ENCODE measurements at regions not wholly inside any gene's neighbourhood (a gene's known extent, or its start where the extent isn't known, plus 50 kb on each side); places are given as distances from the start of the nearest gene placed in this dataset.

DNA sequence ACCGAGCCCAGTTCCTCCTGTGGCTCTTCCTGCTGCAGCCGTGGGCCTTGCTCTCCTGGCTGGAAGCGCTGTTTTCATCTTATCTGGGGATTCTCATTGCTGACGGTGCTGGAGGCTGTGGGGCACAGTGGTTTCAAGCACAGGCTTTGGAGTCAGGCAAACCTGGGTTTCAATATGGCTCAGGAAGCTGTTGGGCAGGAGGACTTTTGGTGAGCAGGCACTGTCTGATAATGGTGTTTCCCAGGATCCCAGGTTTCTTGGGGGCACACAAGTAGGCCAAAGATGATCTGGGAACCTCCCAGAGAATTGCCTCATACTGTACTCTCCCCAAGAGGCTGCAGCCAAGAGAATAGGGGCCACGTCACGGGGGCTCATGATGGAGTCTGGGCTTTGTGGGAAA is 105.6 kb upstream of the TRABD2B start:
- Histone ChIP-seq H3K9me3 (ENCODE audit: control insufficient read depth, insufficient read depth, low read depth, low read length) (no peaks in the 10 kb centered on the region), H3K4me3 (ENCODE audit: low read depth, low read length) (no peak overlapping the region), H3K27ac (ENCODE audit: extremely low read depth, low read depth, low read length) (no peak overlapping the region), H3K36me3 (ENCODE audit: control insufficient read depth in 2 of 2, insufficient read depth in 1 of 2, low read length in 2 of 2) (no peaks in the 10 kb centered on the region), H3K4me1 (ENCODE audit: control insufficient read depth, insufficient read depth, low read length) (no peaks in the 10 kb centered on the region)
- ChIA-PET POLR2A (no interaction called here), CTCF (interaction anchor here (1.4 kb wide), 1 partner anchor 364 kb away, joined by 3 read pairs; no protein-coding TSS in a partner anchor)
- no peak for TF ChIP-seq ZNF623 (tag by site-specific recombination; IDR thresholded peaks at IDR 0.05)
- TF ChIP-seq ZNF530 (tag by site-specific recombination; IDR thresholded peaks at IDR 0.05; ENCODE audit: low read depth), result no peak
- no peak for TF ChIP-seq SCRT1 (tag by site-specific recombination; IDR thresholded peaks at IDR 0.05; ENCODE audit: borderline replicate concordance)
- no peak for TF ChIP-seq ZNF2 (tag by site-specific recombination; IDR thresholded peaks at IDR 0.05)
- no peak for TF ChIP-seq PRDM1 (tag by site-specific recombination; IDR thresholded peaks at IDR 0.05)
- TF ChIP-seq ZNF37A (tag by site-specific recombination; IDR thresholded peaks at IDR 0.05), result no peak
- TF ChIP-seq ZNF114 (tag by site-specific recombination; IDR thresholded peaks at IDR 0.05), result no peak
- TF ChIP-seq, protein P1, sequence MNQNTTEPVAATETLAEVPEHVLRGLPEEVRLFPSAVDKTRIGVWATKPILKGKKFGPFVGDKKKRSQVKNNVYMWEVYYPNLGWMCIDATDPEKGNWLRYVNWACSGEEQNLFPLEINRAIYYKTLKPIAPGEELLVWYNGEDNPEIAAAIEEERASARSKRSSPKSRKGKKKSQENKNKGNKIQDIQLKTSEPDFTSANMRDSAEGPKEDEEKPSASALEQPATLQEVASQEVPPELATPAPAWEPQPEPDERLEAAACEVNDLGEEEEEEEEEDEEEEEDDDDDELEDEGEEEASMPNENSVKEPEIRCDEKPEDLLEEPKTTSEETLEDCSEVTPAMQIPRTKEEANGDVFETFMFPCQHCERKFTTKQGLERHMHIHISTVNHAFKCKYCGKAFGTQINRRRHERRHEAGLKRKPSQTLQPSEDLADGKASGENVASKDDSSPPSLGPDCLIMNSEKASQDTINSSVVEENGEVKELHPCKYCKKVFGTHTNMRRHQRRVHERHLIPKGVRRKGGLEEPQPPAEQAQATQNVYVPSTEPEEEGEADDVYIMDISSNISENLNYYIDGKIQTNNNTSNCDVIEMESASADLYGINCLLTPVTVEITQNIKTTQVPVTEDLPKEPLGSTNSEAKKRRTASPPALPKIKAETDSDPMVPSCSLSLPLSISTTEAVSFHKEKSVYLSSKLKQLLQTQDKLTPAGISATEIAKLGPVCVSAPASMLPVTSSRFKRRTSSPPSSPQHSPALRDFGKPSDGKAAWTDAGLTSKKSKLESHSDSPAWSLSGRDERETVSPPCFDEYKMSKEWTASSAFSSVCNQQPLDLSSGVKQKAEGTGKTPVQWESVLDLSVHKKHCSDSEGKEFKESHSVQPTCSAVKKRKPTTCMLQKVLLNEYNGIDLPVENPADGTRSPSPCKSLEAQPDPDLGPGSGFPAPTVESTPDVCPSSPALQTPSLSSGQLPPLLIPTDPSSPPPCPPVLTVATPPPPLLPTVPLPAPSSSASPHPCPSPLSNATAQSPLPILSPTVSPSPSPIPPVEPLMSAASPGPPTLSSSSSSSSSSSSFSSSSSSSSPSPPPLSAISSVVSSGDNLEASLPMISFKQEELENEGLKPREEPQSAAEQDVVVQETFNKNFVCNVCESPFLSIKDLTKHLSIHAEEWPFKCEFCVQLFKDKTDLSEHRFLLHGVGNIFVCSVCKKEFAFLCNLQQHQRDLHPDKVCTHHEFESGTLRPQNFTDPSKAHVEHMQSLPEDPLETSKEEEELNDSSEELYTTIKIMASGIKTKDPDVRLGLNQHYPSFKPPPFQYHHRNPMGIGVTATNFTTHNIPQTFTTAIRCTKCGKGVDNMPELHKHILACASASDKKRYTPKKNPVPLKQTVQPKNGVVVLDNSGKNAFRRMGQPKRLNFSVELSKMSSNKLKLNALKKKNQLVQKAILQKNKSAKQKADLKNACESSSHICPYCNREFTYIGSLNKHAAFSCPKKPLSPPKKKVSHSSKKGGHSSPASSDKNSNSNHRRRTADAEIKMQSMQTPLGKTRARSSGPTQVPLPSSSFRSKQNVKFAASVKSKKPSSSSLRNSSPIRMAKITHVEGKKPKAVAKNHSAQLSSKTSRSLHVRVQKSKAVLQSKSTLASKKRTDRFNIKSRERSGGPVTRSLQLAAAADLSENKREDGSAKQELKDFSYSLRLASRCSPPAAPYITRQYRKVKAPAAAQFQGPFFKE (tag by site-specific recombination; IDR thresholded peaks at IDR 0.05; ENCODE audit: borderline replicate concordance), result no peak
- no peak for TF ChIP-seq ZNF426 (tag by site-specific recombination; IDR thresholded peaks at IDR 0.05)
- no peak for TF ChIP-seq OSR2 (tag by site-specific recombination; IDR thresholded peaks at IDR 0.05)
- TF ChIP-seq SETDB1 (IDR thresholded peaks at IDR 0.05; ENCODE audit: insufficient read length, low read length), result no peak
- no peak for TF ChIP-seq ZBTB21 (tag by site-specific recombination; IDR thresholded peaks at IDR 0.05)
- TF ChIP-seq KLF8 (tag by site-specific recombination; IDR thresholded peaks at IDR 0.05), result no peak
- TF ChIP-seq, protein P2, sequence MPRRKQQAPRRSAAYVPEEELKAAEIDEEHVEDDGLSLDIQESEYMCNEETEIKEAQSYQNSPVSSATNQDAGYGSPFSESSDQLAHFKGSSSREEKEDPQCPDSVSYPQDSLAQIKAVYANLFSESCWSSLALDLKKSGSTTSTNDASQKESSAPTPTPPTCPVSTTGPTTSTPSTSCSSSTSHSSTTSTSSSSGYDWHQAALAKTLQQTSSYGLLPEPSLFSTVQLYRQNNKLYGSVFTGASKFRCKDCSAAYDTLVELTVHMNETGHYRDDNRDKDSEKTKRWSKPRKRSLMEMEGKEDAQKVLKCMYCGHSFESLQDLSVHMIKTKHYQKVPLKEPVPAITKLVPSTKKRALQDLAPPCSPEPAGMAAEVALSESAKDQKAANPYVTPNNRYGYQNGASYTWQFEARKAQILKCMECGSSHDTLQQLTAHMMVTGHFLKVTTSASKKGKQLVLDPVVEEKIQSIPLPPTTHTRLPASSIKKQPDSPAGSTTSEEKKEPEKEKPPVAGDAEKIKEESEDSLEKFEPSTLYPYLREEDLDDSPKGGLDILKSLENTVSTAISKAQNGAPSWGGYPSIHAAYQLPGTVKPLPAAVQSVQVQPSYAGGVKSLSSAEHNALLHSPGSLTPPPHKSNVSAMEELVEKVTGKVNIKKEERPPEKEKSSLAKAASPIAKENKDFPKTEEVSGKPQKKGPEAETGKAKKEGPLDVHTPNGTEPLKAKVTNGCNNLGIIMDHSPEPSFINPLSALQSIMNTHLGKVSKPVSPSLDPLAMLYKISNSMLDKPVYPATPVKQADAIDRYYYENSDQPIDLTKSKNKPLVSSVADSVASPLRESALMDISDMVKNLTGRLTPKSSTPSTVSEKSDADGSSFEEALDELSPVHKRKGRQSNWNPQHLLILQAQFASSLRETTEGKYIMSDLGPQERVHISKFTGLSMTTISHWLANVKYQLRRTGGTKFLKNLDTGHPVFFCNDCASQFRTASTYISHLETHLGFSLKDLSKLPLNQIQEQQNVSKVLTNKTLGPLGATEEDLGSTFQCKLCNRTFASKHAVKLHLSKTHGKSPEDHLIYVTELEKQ (tag by site-specific recombination; IDR thresholded peaks at IDR 0.05; ENCODE audit: borderline replicate concordance), result no peak
- no peak for TF ChIP-seq ZSCAN16 (tag by site-specific recombination; IDR thresholded peaks at IDR 0.05)

DNA sequence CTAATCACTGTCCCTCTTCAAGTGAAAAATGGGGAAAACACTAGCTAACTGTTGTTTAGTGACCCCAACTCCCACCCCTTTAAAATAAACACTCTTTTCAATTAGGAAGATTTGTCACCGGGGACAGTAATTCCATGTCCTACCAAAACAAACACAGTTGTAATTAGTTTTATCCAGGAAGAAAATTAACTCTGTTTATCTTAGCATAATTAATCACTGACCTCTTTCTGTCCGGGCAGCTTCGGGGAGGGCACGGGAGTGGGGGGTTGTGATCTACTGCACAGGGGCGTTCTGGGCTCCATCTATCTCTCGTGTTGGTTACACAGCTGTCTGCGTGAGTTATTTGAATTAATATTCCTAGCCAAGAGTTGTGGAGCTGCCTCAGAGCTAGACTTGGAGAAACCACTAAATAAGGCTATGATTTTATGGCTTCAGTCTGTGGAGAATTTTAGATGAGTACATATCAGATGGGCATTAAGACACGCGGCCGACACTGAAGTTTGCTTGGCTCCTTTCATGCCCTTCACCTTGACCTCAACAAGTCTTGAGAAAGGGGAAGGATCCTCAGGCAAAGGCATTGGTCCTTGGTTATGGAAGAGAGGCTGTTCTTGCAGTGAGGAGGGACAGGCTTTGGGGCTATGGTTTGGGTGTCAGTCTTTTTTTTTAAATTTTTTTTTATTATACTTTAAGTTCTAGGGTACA is 102.0 kb upstream of the TRABD2B start:
- Histone ChIP-seq H3K9me3 (ENCODE audit: control insufficient read depth, insufficient read depth, low read depth, low read length) (no peaks in the 10 kb centered on the region), H3K4me3 (ENCODE audit: low read depth, low read length) (no peak overlapping the region), H3K36me3 (ENCODE audit: control insufficient read depth in 2 of 2, insufficient read depth in 1 of 2, low read length in 2 of 2) (no peaks in the 10 kb centered on the region), H3K4me1 (ENCODE audit: control insufficient read depth, insufficient read depth, low read length) (no peaks in the 10 kb centered on the region), H3K27ac (ENCODE audit: extremely low read depth, low read depth, low read length) (no peak overlapping the region)
- ChIA-PET POLR2A (no interaction called here), CTCF (no interaction called here)
- 0 out of 2 replicates have a peak, but pooled peaks have one; percentile 16 for TF ChIP-seq FEZF1 (tag by site-specific recombination; IDR thresholded peaks at IDR 0.05)
- no peak for TF ChIP-seq ZNF10 (tag by site-specific recombination; IDR thresholded peaks at IDR 0.05)

Measured in HEK293 (cell line).